ENCODE measurements at regions not wholly inside any gene's neighbourhood (a gene's known extent, or its start where the extent isn't known, plus 50 kb on each side); places are given as distances from the start of the nearest gene placed in this dataset.
A peak's percentile ranks its signal among the peaks of the same experiment; 100 is the strongest.

- H3K27me3 ChIP-seq: no peaks in the 10 kb centered on the region
- no peaks in the 10 kb centered on the region for H3K36me3 ChIP-seq
- H3K9me3 ChIP-seq: no peaks in the 10 kb centered on the region
- no peaks in the 10 kb centered on the region for H3K4me1 ChIP-seq
- TF ChIP-seq CTCF (IDR thresholded peaks at IDR 0.05; ENCODE audit: low read depth, low read length): no peak
- no peak overlapping the region for H3K4me3 ChIP-seq (ENCODE audit: low read depth, low read length)
- DNase-seq: no peak
Observed at GRCh38 chr2:212873256-212873655, 278.2 kb downstream of the IKZF2 start.

- no peaks in the 10 kb centered on the region for H3K27me3 ChIP-seq
- H3K36me3 ChIP-seq: no peaks in the 10 kb centered on the region
- no peak overlapping the region for H3K4me3 ChIP-seq (ENCODE audit: low read depth, low read length)
- no peak for TF ChIP-seq CTCF (IDR thresholded peaks at IDR 0.05; ENCODE audit: low read depth, low read length)
- no peaks in the 10 kb centered on the region for H3K4me1 ChIP-seq
- DNase-seq: no peak
- H3K9me3 ChIP-seq: no peaks in the 10 kb centered on the region
Observed at GRCh38 chr2:212871597-212871996, 279.8 kb downstream of the IKZF2 start.

- TF ChIP-seq CTCF (IDR thresholded peaks at IDR 0.05; ENCODE audit: low read depth, low read length): no peak
- Histone ChIP-seq H3K36me3 (no peaks in the 10 kb centered on the region), H3K9me3 (no peaks in the 10 kb centered on the region; the same call in 1 of the 2 replicates), H3K4me1 (no peaks in the 10 kb centered on the region), H3K27me3 (no peaks in the 10 kb centered on the region), H3K4me3 (ENCODE audit: low read depth, low read length) (no peak overlapping the region)
- DNase-seq: no peak
Observed at GRCh38 chr2:212864186-212864585, 287.2 kb downstream of the IKZF2 start.

- Histone ChIP-seq H3K4me3 (ENCODE audit: low read depth, low read length) (no peak overlapping the region), H3K9me3 (no peaks in the 10 kb centered on the region; the same call in 1 of the 2 replicates), H3K36me3 (no peaks in the 10 kb centered on the region), H3K27me3 (no peaks in the 10 kb centered on the region), H3K4me1 (no peaks in the 10 kb centered on the region)
- peak; percentile 87 for TF ChIP-seq CTCF (IDR thresholded peaks at IDR 0.05; ENCODE audit: low read depth, low read length)
- peak; percentile 35 for DNase-seq
Observed at GRCh38 chr2:212863185-212863588, 288.2 kb downstream of the IKZF2 start.

- no peaks in the 10 kb centered on the region; the same call in 1 of the 2 replicates for H3K9me3 ChIP-seq
- no peak for DNase-seq
- TF ChIP-seq CTCF (IDR thresholded peaks at IDR 0.05; ENCODE audit: low read depth, low read length): no peak
- H3K36me3 ChIP-seq: no peaks in the 10 kb centered on the region
- H3K27me3 ChIP-seq: no peaks in the 10 kb centered on the region
- no peak overlapping the region for H3K4me3 ChIP-seq (ENCODE audit: low read depth, low read length)
- H3K4me1 ChIP-seq: no peaks in the 10 kb centered on the region
Observed at GRCh38 chr2:212858496-212858895, 292.9 kb downstream of the IKZF2 start.

- no peaks in the 10 kb centered on the region for H3K27me3 ChIP-seq
- H3K36me3 ChIP-seq: no peaks in the 10 kb centered on the region
- H3K4me1 ChIP-seq: no peaks in the 10 kb centered on the region
- no peak overlapping the region for H3K4me3 ChIP-seq (ENCODE audit: low read depth, low read length)
- no peak for TF ChIP-seq CTCF (IDR thresholded peaks at IDR 0.05; ENCODE audit: low read depth, low read length)
- DNase-seq: no peak
- no peaks in the 10 kb centered on the region for H3K9me3 ChIP-seq
Observed at GRCh38 chr2:212854771-212855170, 296.6 kb downstream of the IKZF2 start.

All from BE2C (cell line).